GM10266 (cell line): ENCODE measurements at regions not wholly inside any gene's neighbourhood (a gene's known extent, or its start where the extent isn't known, plus 50 kb on each side); places are given as distances from the start of the nearest gene placed in this dataset.

Source experiments
- DNase-seq: peaks from one replicate; pipeline ENCODE4 v3.0.0; 2012; ENCODE audit errors: extremely low spot score
- CTCF ChIP-seq: IDR thresholded peaks from 2 replicates; pipeline ENCODE4 v1.5.1; 2012; ENCODE audit warnings: mild to moderate bottlenecking, low read depth; ENCODE audit not compliant: control insufficient read depth, insufficient read depth; ENCODE audit errors: missing control alignments

GRCh38 chr10:78714225-78714624, 354.5 kb upstream of the ZMIZ1 start:
- TF ChIP-seq CTCF: no peak
- DNase-seq: no peak

DNA sequence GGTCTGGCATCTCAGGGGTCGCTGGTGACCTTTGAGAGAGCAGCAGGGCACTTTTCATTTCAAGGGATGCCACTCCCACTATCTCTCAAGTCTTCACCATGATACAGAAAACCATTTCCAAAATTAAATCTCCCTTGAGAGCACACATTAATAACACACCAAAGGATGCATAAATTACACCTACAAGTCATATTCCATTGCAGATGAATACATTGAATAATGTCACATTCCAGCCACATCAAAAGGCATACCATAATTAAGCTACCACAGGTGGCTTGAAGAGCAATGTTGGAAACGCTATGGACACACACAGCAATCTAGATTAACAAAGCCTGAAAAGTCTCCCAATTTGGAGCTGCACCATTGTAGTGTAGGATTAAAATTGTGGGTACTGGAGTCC, 353.3 kb upstream of the ZMIZ1 start:
- DNase-seq: no peak
- TF ChIP-seq CTCF: no peak

- no peak for DNase-seq
- TF ChIP-seq CTCF: no peak
Observed at GRCh38 chr10:78716043-78716660, 352.6 kb upstream of the ZMIZ1 start.

DNA sequence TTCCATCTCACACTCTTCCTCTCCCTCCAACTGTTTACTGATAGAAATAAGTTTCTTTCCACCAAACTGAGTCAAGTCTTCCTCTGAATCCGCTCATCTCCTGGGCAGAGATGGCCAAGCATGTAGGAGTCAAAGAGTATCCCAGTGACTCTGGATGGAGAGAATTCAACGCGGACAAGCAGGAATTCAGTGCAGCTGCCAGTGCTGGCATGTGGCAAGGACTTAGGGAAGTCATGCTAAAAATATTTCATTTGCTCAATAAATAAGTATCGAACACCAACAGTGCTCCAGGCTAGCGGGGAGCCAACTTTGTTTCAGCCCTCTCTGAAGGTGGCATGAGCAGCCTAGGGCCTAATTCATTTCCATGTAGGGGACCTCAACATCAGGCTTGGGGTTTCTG, 351.6 kb upstream of the ZMIZ1 start:
- TF ChIP-seq CTCF: no peak
- no peak for DNase-seq

DNA sequence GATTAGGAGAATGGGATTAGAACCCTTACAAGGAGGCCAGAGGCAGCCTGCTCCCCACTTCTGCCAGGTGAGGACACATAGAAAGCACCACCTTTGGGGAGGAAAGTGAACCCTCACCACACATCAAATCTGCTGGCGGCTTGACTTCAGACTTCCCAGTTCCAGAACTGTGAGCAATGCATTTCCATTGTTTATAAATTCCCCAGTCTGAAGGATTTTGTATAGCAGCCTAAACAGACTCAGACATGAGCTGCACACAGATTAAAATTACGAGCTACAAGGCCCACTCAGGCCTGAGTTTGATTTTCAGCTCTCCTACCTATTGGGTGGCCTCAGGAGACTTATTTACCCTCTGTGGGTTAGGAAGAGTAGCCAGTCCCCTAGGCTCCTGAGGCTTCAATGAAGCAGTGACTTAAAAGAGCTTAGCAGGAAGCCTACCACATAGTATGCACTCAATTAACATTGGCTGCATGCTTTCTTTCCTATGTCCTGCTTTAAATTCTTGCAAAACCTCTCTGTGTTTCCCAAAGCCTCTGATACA, 350.7 kb upstream of the ZMIZ1 start:
- no peak for DNase-seq
- TF ChIP-seq CTCF: no peak

DNA sequence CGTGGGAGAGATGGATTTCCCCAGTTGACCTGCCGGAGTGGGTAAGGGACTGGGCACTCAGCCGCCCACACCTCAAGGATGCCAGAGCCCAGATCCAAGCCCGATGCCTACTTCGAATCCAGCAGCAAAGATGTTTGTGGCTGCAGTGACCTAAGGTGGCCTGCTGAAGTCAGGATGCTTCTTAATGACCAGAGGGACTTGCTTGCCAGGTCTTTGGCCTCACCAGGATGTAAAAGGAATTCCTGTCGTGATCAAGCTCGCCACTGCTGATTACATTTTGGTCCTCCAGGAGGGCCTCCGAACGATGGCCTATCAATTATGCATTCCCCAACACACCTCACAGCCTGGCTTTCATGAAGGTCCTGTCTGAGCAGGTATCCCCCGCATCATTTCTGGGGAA, 349.5 kb upstream of the ZMIZ1 start:
- DNase-seq: no peak
- no peak for TF ChIP-seq CTCF

DNA sequence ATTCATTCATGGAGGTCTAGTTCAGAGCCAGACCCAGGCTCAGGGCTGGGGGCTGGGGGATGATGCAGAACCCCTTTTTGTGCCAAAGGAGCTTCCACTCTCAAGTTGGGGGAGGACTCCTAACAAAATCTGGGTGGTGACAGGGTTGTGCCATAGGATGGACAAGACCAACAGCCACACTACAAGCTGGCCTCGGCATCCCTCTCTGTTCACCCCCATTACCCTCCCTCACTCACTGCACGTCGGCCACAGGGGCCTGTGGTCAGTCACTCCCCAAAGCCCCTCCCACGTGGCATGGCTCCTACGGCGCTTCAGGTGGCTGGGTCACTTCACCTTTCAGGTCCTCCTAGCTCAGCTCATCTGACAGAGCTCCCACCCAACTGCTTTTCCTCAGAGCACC, 348.7 kb upstream of the ZMIZ1 start:
- no peak for TF ChIP-seq CTCF
- DNase-seq: no peak
